Heart left ventricle (tissue), 13 donors: ENCODE measurements at regions not wholly inside any gene's neighbourhood (a gene's known extent, or its start where the extent isn't known, plus 50 kb on each side); places are given as distances from the start of the nearest gene placed in this dataset.

Experiments
- POLR2A ChIP-seq, 2 donors: fragments of 450-650 bp; IDR thresholded peaks; one replicate each; pipeline ENCODE4 v1.6.1; 2017; ENCODE audit warnings: antibody characterized with exemption in 2 of 2, mild to moderate bottlenecking in 2 of 2, moderate library complexity in 2 of 2
- TF ChIP-seq, protein P1 (sequence below), 12 donors: fragments of 200-600 bp; sonication (generic) in 4 of 12; IDR thresholded peaks; one replicate each; pipeline versions ENCODE4 v1.5.0 to v1.8.0; 2018 to 2022; ENCODE audit warnings: antibody characterized with exemption in 12 of 12, mild to moderate bottlenecking in 5 of 12
- donor health status: ischemic (EF 13 %, LVEDD 7.1; RV severe dilation, severe dysfunction).
- donor health status: DM: no; HTN: yes; CAD: no.
- donor health status: DM: no; HTN: no; CAD: no.
- donor health status: ischemic (EF 25% LVEDD 6.9; RV normal size, moderate dysfunction).
- donor health status: ischemic (EF 25% LVEDD 5.7; RV mildly dilated, moderate dysfunction).
- donor health status: ischemic (EF 35%, LVEDD 5.7; RV mildly dilated, moderate dysfunction).
- donor health status: nonischemic (EF 11% LVEDD 7.7; RV severe dilation, severe dysfunction).
- donor health status: DM: yes; HTN: yes; CAD: no.
- donor health status: PGD.
- donor health status: ischemic (EF 29% LVEDD 5.4; RV normal size, mild dysfunction).
- donor health status: nonischemic (EF 23%, LVEDD 6.1; RV moderate dilation, normal function).

DNA sequence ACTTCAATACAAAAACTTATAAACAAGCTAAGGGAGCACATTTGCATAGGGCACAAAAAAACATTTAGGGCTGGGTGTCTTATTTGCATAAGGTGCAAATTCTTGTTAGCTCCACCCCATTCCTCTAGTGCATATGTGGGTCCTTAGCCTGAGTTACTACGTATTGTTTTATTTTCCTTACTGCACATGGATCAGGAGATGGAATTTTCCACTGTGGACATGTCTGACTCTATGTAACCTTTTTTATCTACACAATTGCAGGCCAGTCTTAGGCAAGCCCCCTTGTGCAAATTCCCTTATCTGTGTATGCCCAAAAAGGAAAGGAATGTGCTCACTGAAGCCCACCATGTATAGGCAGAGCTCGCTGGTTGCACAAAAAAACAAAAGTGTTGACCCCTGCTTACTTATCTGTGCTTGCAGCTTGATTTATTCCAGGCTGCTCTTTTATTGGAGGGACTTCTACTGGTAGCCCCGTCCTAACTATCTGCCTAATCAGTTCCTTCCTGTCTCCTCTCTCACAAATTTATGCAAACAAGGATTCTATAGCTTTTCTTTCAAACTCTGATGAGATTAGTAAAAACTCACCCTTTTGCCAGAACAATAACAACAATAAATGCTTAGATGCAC is 359.0 kb upstream of the MAGEB16 start:
- TF ChIP-seq, protein P1, sequence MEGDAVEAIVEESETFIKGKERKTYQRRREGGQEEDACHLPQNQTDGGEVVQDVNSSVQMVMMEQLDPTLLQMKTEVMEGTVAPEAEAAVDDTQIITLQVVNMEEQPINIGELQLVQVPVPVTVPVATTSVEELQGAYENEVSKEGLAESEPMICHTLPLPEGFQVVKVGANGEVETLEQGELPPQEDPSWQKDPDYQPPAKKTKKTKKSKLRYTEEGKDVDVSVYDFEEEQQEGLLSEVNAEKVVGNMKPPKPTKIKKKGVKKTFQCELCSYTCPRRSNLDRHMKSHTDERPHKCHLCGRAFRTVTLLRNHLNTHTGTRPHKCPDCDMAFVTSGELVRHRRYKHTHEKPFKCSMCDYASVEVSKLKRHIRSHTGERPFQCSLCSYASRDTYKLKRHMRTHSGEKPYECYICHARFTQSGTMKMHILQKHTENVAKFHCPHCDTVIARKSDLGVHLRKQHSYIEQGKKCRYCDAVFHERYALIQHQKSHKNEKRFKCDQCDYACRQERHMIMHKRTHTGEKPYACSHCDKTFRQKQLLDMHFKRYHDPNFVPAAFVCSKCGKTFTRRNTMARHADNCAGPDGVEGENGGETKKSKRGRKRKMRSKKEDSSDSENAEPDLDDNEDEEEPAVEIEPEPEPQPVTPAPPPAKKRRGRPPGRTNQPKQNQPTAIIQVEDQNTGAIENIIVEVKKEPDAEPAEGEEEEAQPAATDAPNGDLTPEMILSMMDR (IDR thresholded peaks at IDR 0.05), result no peak
- no peak for TF ChIP-seq POLR2A (IDR thresholded peaks at IDR 0.05)
